ENCODE measurements at regions not wholly inside any gene's neighbourhood (a gene's known extent, or its start where the extent isn't known, plus 50 kb on each side); places are given as distances from the start of the nearest gene placed in this dataset.

- WGBS, 2 donors = 55 to 56% methylated on average over 4 of the region's 4 CpGs
- no peaks in the 10 kb centered on the region for H3K27me3 ChIP-seq
- H3K4me1 ChIP-seq = no peaks in the 10 kb centered on the region
- no peaks in the 10 kb centered on the region for H3K36me3 ChIP-seq (ENCODE audit: low read depth, missing control alignments)
- H3K4me3 ChIP-seq = no peak overlapping the region
- no peak overlapping the region for H3K27ac ChIP-seq
- TF ChIP-seq POLR2A (IDR thresholded peaks at IDR 0.05) = no peak
- no peak for TF ChIP-seq CTCF (IDR thresholded peaks at IDR 0.05)
- intact Hi-C loops (cut with DNase I; ENCODE audit: low total_unique reads) = no loop called here
- H3K9me3 ChIP-seq = no peaks in the 10 kb centered on the region
- no peak for DNase-seq
Measured at GRCh38 chr3:139095803-139096466, 51.2 kb upstream of the PRR23C start.

GRCh38 chr3:139096670-139097069, 52.0 kb upstream of the PRR23C start:
- H3K4me3 ChIP-seq = no peak overlapping the region
- WGBS, 2 donors = 71 to 88% methylated on average over 1 of the region's 1 CpG
- no peaks in the 10 kb centered on the region for H3K36me3 ChIP-seq (ENCODE audit: low read depth, missing control alignments)
- no peak overlapping the region for H3K27ac ChIP-seq
- no peaks in the 10 kb centered on the region for H3K4me1 ChIP-seq
- intact Hi-C loops (cut with DNase I; ENCODE audit: low total_unique reads) = no loop called here
- TF ChIP-seq CTCF (IDR thresholded peaks at IDR 0.05) (no peak), POLR2A (IDR thresholded peaks at IDR 0.05) (no peak)
- no peaks in the 10 kb centered on the region for H3K9me3 ChIP-seq
- H3K27me3 ChIP-seq = no peaks in the 10 kb centered on the region
- no peak for DNase-seq

- intact Hi-C loops (cut with DNase I; ENCODE audit: low total_unique reads) = no loop called here
- no peak overlapping the region for H3K27ac ChIP-seq
- TF ChIP-seq POLR2A (IDR thresholded peaks at IDR 0.05) (no peak), CTCF (IDR thresholded peaks at IDR 0.05) (no peak)
- no peaks in the 10 kb centered on the region for H3K9me3 ChIP-seq
- no peak for DNase-seq
- no peaks in the 10 kb centered on the region for H3K4me1 ChIP-seq
- WGBS, 2 donors = 100% methylated on average over 1 of the region's 1 CpG
- no peaks in the 10 kb centered on the region for H3K36me3 ChIP-seq (ENCODE audit: low read depth, missing control alignments)
- no peaks in the 10 kb centered on the region for H3K27me3 ChIP-seq
- H3K4me3 ChIP-seq = no peak overlapping the region
Measured at GRCh38 chr3:139098391-139098790, 53.7 kb upstream of the PRR23C start.

- DNase-seq = no peak
- no peaks in the 10 kb centered on the region for H3K4me1 ChIP-seq
- H3K27me3 ChIP-seq = no peaks in the 10 kb centered on the region
- 83 to 86% methylated on average over 4 to 5 of the region's 5 CpGs for WGBS, 2 donors
- intact Hi-C loops (cut with DNase I; ENCODE audit: low total_unique reads) = no loop called here
- H3K27ac ChIP-seq = no peak overlapping the region
- no peaks in the 10 kb centered on the region for H3K36me3 ChIP-seq (ENCODE audit: low read depth, missing control alignments)
- TF ChIP-seq POLR2A (IDR thresholded peaks at IDR 0.05) (no peak), CTCF (IDR thresholded peaks at IDR 0.05) (no peak)
- H3K9me3 ChIP-seq = no peaks in the 10 kb centered on the region
- no peak overlapping the region for H3K4me3 ChIP-seq
Measured at GRCh38 chr3:139099968-139100817, 55.5 kb upstream of the PRR23C start.
